ENCODE measurements at regions not wholly inside any gene's neighbourhood (a gene's known extent, or its start where the extent isn't known, plus 50 kb on each side); places are given as distances from the start of the nearest gene placed in this dataset.

- TF ChIP-seq CTCF (IDR thresholded peaks at IDR 0.05; ENCODE audit: insufficient read depth, low read length) (no peak), POLR2AphosphoS5 (IDR thresholded peaks at IDR 0.05; ENCODE audit: low read depth) (no peak)
Observed at GRCh38 chr14:98195256-98195655, 1076.7 kb downstream of the BCL11B start.
